ENCODE measurements at regions not wholly inside any gene's neighbourhood (a gene's known extent, or its start where the extent isn't known, plus 50 kb on each side); places are given as distances from the start of the nearest gene placed in this dataset.
"Not testable (repeated sequence)": the region's sequence is repeated elsewhere in the genome, so short reads cannot be mapped to it uniquely, and the experiment has no call there.

DNA sequence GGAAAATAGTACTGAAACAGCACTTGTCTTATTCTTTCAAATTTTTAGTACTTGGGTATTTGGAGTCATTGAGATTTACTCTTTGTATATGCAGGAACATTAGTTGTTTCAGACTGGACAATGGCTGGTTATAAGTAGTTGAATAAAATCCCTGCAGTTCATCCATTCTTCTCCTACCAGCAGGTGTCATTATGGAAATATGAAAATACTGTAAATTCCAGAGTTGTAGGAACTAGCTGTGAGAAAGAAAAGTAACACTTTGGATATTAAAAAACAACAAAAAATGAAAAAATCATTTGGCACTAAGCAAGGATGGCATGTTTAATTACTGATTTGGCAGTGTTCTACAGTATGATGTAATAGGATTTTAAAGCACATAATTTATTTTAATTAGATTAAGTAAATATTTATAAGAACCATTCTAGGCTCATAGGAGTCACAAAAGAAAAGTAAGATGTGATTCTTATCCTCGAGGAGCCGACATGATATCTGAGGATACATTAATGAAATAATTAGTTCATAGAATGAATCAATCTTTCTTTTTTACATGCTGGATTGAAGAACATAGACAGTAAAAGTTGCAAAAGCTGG lies 155.3 kb downstream of the KCNRG start:
- Histone ChIP-seq H3K4me3 (no peak overlapping the region), H2AFZ (no peak overlapping the region), H3K27me3 (no peaks in the 10 kb centered on the region), H3K79me2 (no peaks in the 10 kb centered on the region), H3K9me2 (replicated peaks; ENCODE audit: insufficient read depth) (no peaks in the 10 kb centered on the region), H3K9me3 (ENCODE audit: low read depth) (no peaks in the 10 kb centered on the region), H3K4me2 (no peak overlapping the region), H4K20me1 (ENCODE audit: insufficient read depth, poor library complexity, severe bottlenecking) (no peaks in the 10 kb centered on the region), H3K27ac (no peak overlapping the region), H3K4me1 (ENCODE audit: insufficient read depth) (no peaks in the 10 kb centered on the region), H3K36me3 (replicated peaks; ENCODE audit: insufficient read depth, low read depth) (no peaks in the 10 kb centered on the region)
- WGBS (ENCODE audit: low lambda C conversion rate, missing lambda C conversion rate): 86% methylated on average over 2 of the region's 2 CpGs
- TF ChIP-seq EZH2phosphoT487 (IDR thresholded peaks at IDR 0.05; ENCODE audit: low read depth, severe bottlenecking, unreplicated experiment): no peak
- TF ChIP-seq, protein P1, sequence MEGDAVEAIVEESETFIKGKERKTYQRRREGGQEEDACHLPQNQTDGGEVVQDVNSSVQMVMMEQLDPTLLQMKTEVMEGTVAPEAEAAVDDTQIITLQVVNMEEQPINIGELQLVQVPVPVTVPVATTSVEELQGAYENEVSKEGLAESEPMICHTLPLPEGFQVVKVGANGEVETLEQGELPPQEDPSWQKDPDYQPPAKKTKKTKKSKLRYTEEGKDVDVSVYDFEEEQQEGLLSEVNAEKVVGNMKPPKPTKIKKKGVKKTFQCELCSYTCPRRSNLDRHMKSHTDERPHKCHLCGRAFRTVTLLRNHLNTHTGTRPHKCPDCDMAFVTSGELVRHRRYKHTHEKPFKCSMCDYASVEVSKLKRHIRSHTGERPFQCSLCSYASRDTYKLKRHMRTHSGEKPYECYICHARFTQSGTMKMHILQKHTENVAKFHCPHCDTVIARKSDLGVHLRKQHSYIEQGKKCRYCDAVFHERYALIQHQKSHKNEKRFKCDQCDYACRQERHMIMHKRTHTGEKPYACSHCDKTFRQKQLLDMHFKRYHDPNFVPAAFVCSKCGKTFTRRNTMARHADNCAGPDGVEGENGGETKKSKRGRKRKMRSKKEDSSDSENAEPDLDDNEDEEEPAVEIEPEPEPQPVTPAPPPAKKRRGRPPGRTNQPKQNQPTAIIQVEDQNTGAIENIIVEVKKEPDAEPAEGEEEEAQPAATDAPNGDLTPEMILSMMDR (IDR thresholded peaks at IDR 0.05; ENCODE audit: poor library complexity): peak; percentile 31
- TF ChIP-seq EZH2 (IDR thresholded peaks at IDR 0.05; ENCODE audit: borderline replicate concordance): no peak
- DNase-seq (ENCODE audit: low spot score): no peak

- Histone ChIP-seq H3K9me3 (ENCODE audit: low read depth) (no peaks in the 10 kb centered on the region), H3K36me3 (replicated peaks; ENCODE audit: insufficient read depth, low read depth) (no peaks in the 10 kb centered on the region), H3K27ac (no peak overlapping the region), H4K20me1 (ENCODE audit: insufficient read depth, poor library complexity, severe bottlenecking) (no peaks in the 10 kb centered on the region), H3K4me2 (no peak overlapping the region), H3K27me3 (no peaks in the 10 kb centered on the region), H3K9me2 (replicated peaks; ENCODE audit: insufficient read depth) (no peaks in the 10 kb centered on the region), H3K4me3 (no peak overlapping the region), H2AFZ (no peak overlapping the region), H3K79me2 (no peaks in the 10 kb centered on the region), H3K4me1 (ENCODE audit: insufficient read depth) (no peaks in the 10 kb centered on the region)
- no peak for DNase-seq (ENCODE audit: low spot score)
- TF ChIP-seq EZH2 (IDR thresholded peaks at IDR 0.05; ENCODE audit: borderline replicate concordance) (no peak), EZH2phosphoT487 (IDR thresholded peaks at IDR 0.05; ENCODE audit: low read depth, severe bottlenecking, unreplicated experiment) (no peak)
- TF ChIP-seq, protein P1 (IDR thresholded peaks at IDR 0.05; ENCODE audit: poor library complexity): no peak
- 98% methylated on average over 15 of the region's 15 CpGs for WGBS (ENCODE audit: low lambda C conversion rate, missing lambda C conversion rate)
Measured at GRCh38 chr13:50171590-50172282, 156.5 kb downstream of the KCNRG start.

- H4K20me1 ChIP-seq (ENCODE audit: insufficient read depth, poor library complexity, severe bottlenecking); H3K27ac ChIP-seq; DNase-seq (ENCODE audit: low spot score); H2AFZ ChIP-seq; H3K4me1 ChIP-seq (ENCODE audit: insufficient read depth); H3K9me2 ChIP-seq (replicated peaks; ENCODE audit: insufficient read depth); H3K79me2 ChIP-seq; H3K4me3 ChIP-seq; H3K4me2 ChIP-seq; H3K9me3 ChIP-seq (ENCODE audit: low read depth); H3K36me3 ChIP-seq (replicated peaks; ENCODE audit: insufficient read depth, low read depth); H3K27me3 ChIP-seq: not testable (repeated sequence)
- 92% methylated on average over 2 of the region's 2 CpGs for WGBS (ENCODE audit: low lambda C conversion rate, missing lambda C conversion rate)
Measured at GRCh38 chr13:50173045-50173444, 157.8 kb downstream of the KCNRG start.

- H3K79me2 ChIP-seq: no peaks in the 10 kb centered on the region
- TF ChIP-seq EZH2phosphoT487 (IDR thresholded peaks at IDR 0.05; ENCODE audit: low read depth, severe bottlenecking, unreplicated experiment) (no peak), EZH2 (IDR thresholded peaks at IDR 0.05; ENCODE audit: borderline replicate concordance) (no peak)
- TF ChIP-seq, protein P1 (IDR thresholded peaks at IDR 0.05; ENCODE audit: poor library complexity): no peak
- H3K9me3 ChIP-seq (ENCODE audit: low read depth): no peaks in the 10 kb centered on the region
- no peak overlapping the region for H3K4me2 ChIP-seq
- H3K4me3 ChIP-seq: no peak overlapping the region
- 96% methylated on average over 1 of the region's 1 CpG for WGBS (ENCODE audit: low lambda C conversion rate, missing lambda C conversion rate)
- H3K27me3 ChIP-seq: no peaks in the 10 kb centered on the region
- H3K4me1 ChIP-seq (ENCODE audit: insufficient read depth): no peaks in the 10 kb centered on the region
- no peaks in the 10 kb centered on the region for H3K36me3 ChIP-seq (replicated peaks; ENCODE audit: insufficient read depth, low read depth)
- DNase-seq (ENCODE audit: low spot score): no peak
- no peak overlapping the region for H3K27ac ChIP-seq
- H4K20me1 ChIP-seq (ENCODE audit: insufficient read depth, poor library complexity, severe bottlenecking): no peaks in the 10 kb centered on the region
- H2AFZ ChIP-seq: no peak overlapping the region
- H3K9me2 ChIP-seq (replicated peaks; ENCODE audit: insufficient read depth): no peaks in the 10 kb centered on the region
Measured at GRCh38 chr13:50174630-50175029, 159.4 kb downstream of the KCNRG start.

Data from hepatocyte (in vitro differentiated cells).